CD4-positive, CD25-positive, alpha-beta regulatory T cell (primary cell): ENCODE measurements at regions not wholly inside any gene's neighbourhood (a gene's known extent, or its start where the extent isn't known, plus 50 kb on each side); places are given as distances from the start of the nearest gene placed in this dataset.

Experiments used
- ATAC-seq, 2 donors: fragments of 150-1000 bp; cut with Tn5 transposase; one replicate each; pipeline ENCODE4 v1.10.0; 2021; ENCODE audit warnings: low read depth in 2 of 2, moderate number of reproducible peaks in 2 of 2, moderate library complexity in 1 of 2
- DNase-seq, 3 donors: peaks; one replicate each; pipeline versions ENCODE4 v3.0.0 to v3.0.0-alpha.2; 2012 to 2022; ENCODE audit warnings: mixed read lengths in 1 of 3
- H3K27ac ChIP-seq: one replicate; pipeline ENCODE4 v1.7.0; 2013; ENCODE audit warnings: mild to moderate bottlenecking, low read length; ENCODE audit not compliant: insufficient read depth, poor library complexity, severe bottlenecking
- H3K27me3 ChIP-seq: one replicate; pipeline ENCODE4 v1.7.0; 2013; ENCODE audit warnings: low read length; ENCODE audit not compliant: control insufficient read depth, insufficient read depth
- H3K36me3 ChIP-seq: one replicate; pipeline ENCODE4 v1.7.0; 2013; ENCODE audit warnings: mild to moderate bottlenecking, low read length, moderate library complexity; ENCODE audit not compliant: control insufficient read depth, insufficient read depth
- H3K4me1 ChIP-seq: 2 replicates; pipeline ENCODE4 v1.7.0; 2013; ENCODE audit warnings: mild to moderate bottlenecking, low read length; ENCODE audit not compliant: insufficient read depth, control insufficient read depth, poor library complexity, severe bottlenecking
- H3K4me3 ChIP-seq: one replicate; pipeline ENCODE4 v1.7.0; 2013; ENCODE audit warnings: low read depth, mild to moderate bottlenecking, low read length, moderate library complexity
- H3K9me3 ChIP-seq, 2 experiments: 1 replicate in 1 of 2; 2 replicates in 1 of 2; pipeline ENCODE4 v1.7.0; 2013; ENCODE audit warnings: low read length in 2 of 2, mild to moderate bottlenecking in 1 of 2, moderate library complexity in 1 of 2; ENCODE audit not compliant: control insufficient read depth in 2 of 2
- H3K27ac Mint-ChIP-seq, 3 donors: one replicate each; pipeline ENCODE4 v1.8.0; 2020 to 2022; ENCODE audit warnings: mild to moderate bottlenecking in 3 of 3, mixed read lengths in 3 of 3, moderate library complexity in 2 of 3
- H3K27me3 Mint-ChIP-seq: one replicate; pipeline ENCODE4 v1.8.0; 2022; ENCODE audit warnings: mild to moderate bottlenecking, mixed read lengths
- H3K36me3 Mint-ChIP-seq: one replicate; pipeline ENCODE4 v1.8.0; 2020; ENCODE audit warnings: mixed read lengths
- H3K4me1 Mint-ChIP-seq, 4 donors: one replicate each; pipeline ENCODE4 v1.8.0; 2020 to 2022; ENCODE audit warnings: mixed read lengths in 4 of 4, mild to moderate bottlenecking in 1 of 4
- H3K4me3 Mint-ChIP-seq, 4 donors: one replicate each; pipeline ENCODE4 v1.8.0; 2020 to 2022; ENCODE audit warnings: mild to moderate bottlenecking in 4 of 4, mixed read lengths in 4 of 4, moderate library complexity in 3 of 4
- H3K9me3 Mint-ChIP-seq, 7 donors: one replicate each; pipeline ENCODE4 v1.8.0; 2020 to 2022; ENCODE audit warnings: mixed read lengths in 7 of 7, mild to moderate bottlenecking in 3 of 7, moderate library complexity in 2 of 7

DNA sequence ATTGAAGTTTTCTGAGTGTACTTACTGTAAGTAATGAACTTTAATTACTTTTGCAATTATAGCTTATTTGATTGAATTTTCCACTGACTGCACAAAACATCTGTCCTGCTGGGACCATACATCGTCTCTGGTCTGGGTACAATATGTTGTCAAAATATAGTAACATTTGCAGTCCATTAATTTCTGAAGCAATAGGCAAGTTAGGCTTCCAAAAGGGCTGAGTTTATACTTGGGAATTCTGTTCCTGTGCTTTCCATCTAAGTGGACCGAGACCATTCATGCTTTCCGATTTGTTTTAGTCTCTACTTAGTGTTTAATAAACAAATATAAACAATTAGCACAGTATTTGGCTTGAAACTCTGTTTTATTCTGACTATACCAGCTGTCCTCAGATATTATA is 139.3 kb downstream of the RFPL4B start:
- Histone ChIP-seq H3K4me3 (no peak overlapping the region), H3K27me3 (no peaks in the 10 kb centered on the region), H3K36me3 (no peaks in the 10 kb centered on the region), H3K9me3 (no peaks in the 10 kb centered on the region), H3K27ac (no peak overlapping the region), H3K4me1 (no peaks in the 10 kb centered on the region)
- peaks cover 0 to 3% (median 2%) of the 10 kb centered on the region in 7 donors for H3K9me3 Mint-ChIP-seq
- no peaks in the 10 kb centered on the region for H3K4me1 Mint-ChIP-seq
- DNase-seq = no peak
- H3K4me3 Mint-ChIP-seq = no peak overlapping the region
- ATAC-seq = no peak
- H3K27ac Mint-ChIP-seq = no peak overlapping the region
- no peaks in the 10 kb centered on the region for H3K27me3 Mint-ChIP-seq
- H3K36me3 Mint-ChIP-seq = no peaks in the 10 kb centered on the region

DNA sequence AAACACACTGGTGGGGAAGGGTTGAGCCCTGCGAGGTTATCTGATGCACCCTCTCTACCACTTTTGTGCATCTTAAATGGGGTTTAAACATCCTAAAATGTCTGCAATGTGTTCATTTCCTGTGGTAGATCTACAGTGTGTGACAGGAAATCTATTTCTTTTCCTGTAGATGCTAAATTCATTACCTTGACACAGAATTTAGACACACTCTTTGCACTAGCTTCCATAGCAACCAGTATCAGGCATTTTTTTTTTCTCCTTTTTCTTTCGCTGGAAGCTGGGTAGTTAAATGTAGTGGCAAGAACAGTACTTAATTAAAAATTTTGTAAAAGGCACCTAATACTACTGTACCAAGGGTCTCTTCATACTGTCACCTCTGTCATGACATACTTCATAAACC is 141.1 kb downstream of the RFPL4B start:
- ATAC-seq (no peak), DNase-seq (no peak)
- H3K4me3 ChIP-seq = no peak overlapping the region
- no peak overlapping the region for H3K27ac Mint-ChIP-seq
- no peaks in the 10 kb centered on the region for H3K4me1 Mint-ChIP-seq
- H3K9me3 ChIP-seq = no peaks in the 10 kb centered on the region
- no peaks in the 10 kb centered on the region for H3K36me3 ChIP-seq
- H3K27me3 Mint-ChIP-seq = no peaks in the 10 kb centered on the region
- no peaks in the 10 kb centered on the region for H3K27me3 ChIP-seq
- H3K4me1 ChIP-seq = no peaks in the 10 kb centered on the region
- H3K9me3 Mint-ChIP-seq = peaks cover 0 to 4% (median 3%) of the 10 kb centered on the region in 7 donors
- H3K36me3 Mint-ChIP-seq = no peaks in the 10 kb centered on the region
- no peak overlapping the region for H3K27ac ChIP-seq
- H3K4me3 Mint-ChIP-seq = no peak overlapping the region

DNA sequence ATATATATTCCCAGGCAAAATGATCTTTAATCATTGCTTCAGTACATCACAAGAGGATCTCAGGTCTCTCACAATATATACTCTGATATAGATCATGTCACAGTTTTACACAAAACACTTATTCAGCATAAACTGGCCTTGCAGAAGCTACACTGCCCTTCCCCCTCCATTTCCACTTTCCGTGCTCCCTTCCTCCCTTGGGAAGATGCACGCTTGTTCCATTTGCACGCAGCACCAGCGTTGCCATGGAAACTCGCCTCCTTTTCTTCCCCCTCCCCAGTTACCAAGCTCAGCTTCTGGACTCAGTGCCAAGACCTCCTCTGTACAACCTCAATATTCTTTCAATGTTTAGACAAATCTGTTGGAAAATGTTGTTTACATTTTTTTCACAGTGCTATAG is 154.6 kb downstream of the RFPL4B start:
- H3K9me3 Mint-ChIP-seq = peaks cover 0 to 2% (median 0%) of the 10 kb centered on the region in 7 donors
- DNase-seq = no peak
- H3K4me3 Mint-ChIP-seq = no peak overlapping the region

DNA sequence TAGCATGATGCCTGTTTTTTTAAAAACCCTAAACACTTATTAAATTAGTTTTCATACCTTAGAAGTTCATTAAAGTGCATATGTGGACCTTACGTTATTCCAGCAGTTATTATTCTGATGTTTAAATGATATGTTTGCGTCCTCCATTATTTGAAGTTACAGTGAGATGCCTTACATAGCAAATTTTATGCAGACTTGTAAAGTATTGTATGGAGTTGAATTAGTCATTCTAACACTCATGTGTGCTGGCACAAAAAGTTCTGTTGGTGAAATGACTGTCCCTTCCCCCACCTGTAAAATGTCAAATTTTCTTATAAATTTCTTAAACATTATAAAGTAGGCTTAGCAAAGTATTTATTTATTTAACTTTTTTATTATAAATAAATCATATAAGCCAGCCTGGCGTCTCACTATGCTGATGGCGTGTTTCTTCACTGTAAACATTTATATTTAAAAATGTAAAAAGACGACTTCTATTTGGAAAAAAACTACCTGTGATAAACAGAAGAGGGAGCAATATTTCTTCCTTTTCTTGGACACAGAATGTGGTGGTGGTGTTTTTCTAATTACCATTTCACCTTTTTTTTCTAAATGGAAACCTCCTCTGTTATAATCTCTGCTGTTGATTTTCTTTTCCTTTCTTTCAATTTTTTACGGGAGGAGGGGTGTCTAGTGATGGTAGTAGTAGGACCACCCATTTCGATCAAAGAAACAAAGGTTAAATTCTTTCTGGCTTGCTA is 155.4 kb downstream of the RFPL4B start:
- H3K27me3 Mint-ChIP-seq = peaks cover 4% of the 10 kb centered on the region
- ATAC-seq = no peak
- no peak for DNase-seq
- H3K4me1 Mint-ChIP-seq = no peaks in the 10 kb centered on the region
- H3K27me3 ChIP-seq = no peaks in the 10 kb centered on the region
- H3K4me1 ChIP-seq = no peaks in the 10 kb centered on the region
- no peak overlapping the region for H3K27ac ChIP-seq
- H3K9me3 Mint-ChIP-seq = peaks cover 0 to 2% (median 1%) of the 10 kb centered on the region in 7 donors
- no peak overlapping the region for H3K4me3 ChIP-seq
- H3K4me3 Mint-ChIP-seq = no peak overlapping the region
- no peaks in the 10 kb centered on the region for H3K36me3 Mint-ChIP-seq
- no peak overlapping the region for H3K27ac Mint-ChIP-seq
- no peaks in the 10 kb centered on the region for H3K36me3 ChIP-seq
- no peaks in the 10 kb centered on the region for H3K9me3 ChIP-seq

More for the DNA sequence above, 154.6 kb downstream of the RFPL4B start:
- no peak overlapping the region for H3K27ac ChIP-seq
- no peaks in the 10 kb centered on the region for H3K27me3 ChIP-seq
- Mint-ChIP-seq H3K4me1 (no peaks in the 10 kb centered on the region), H3K36me3 (no peaks in the 10 kb centered on the region), H3K27ac (no peak overlapping the region), H3K27me3 (peaks cover 4% of the 10 kb centered on the region)
- no peak overlapping the region for H3K4me3 ChIP-seq
- no peaks in the 10 kb centered on the region for H3K4me1 ChIP-seq
- ATAC-seq = no peak
- H3K36me3 ChIP-seq = no peaks in the 10 kb centered on the region
- no peaks in the 10 kb centered on the region for H3K9me3 ChIP-seq

DNA sequence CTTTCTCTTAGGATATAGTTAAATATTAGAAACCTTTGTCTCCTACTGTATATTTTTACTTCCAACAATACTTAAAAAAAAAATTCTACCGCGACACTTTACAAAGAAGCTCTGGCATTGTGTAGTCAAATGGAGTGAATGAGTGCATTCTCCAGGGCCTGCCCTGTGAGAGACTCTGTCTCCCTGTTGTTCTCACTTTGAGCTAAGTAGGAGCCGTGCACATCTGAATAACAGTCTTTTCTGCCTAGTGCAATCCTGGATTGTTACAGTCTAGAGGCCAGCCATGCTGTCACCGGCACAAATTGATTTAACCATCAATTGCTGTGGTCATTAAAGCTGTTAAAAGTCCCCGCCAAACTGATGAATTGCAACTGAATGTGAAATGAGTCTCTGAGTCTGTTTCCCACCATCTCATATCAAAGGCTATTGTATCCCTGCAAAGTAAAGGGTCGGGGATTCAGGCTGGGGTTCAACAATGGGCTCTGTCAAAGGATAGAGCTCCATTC is 156.0 kb downstream of the RFPL4B start:
- DNase-seq = no peak
- peaks cover 0 to 2% (median 1%) of the 10 kb centered on the region in 7 donors for H3K9me3 Mint-ChIP-seq
- H3K36me3 Mint-ChIP-seq = no peaks in the 10 kb centered on the region
- H3K27ac ChIP-seq = no peak overlapping the region
- peaks cover 4% of the 10 kb centered on the region for H3K27me3 Mint-ChIP-seq
- H3K4me1 ChIP-seq = no peaks in the 10 kb centered on the region
- H3K27me3 ChIP-seq = no peaks in the 10 kb centered on the region
- ATAC-seq = no peak
- H3K4me1 Mint-ChIP-seq = no peaks in the 10 kb centered on the region
- H3K4me3 Mint-ChIP-seq = no peak overlapping the region
- no peaks in the 10 kb centered on the region for H3K9me3 ChIP-seq
- H3K27ac Mint-ChIP-seq = no peak overlapping the region
- no peak overlapping the region for H3K4me3 ChIP-seq
- no peaks in the 10 kb centered on the region for H3K36me3 ChIP-seq

DNA sequence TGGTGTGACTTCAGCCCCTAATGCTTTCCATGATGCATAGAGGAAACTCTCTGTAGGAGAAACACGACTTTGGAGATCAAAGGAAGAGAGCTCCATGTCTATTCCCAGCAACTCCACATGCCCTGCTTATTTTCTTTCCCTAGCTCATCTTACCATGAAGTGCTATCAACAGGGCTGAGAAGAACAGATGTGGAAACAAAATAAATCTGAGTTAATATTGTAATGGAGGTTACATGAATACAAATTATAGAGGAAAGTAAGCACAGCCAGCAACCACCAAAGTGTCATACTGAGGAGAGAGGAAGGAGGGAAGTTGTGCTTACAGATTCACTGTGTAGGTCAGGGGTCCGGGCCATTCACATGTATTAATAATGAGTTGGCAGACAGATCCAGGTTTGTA is 157.5 kb downstream of the RFPL4B start:
- DNase-seq (no peak), ATAC-seq (no peak)
- Mint-ChIP-seq H3K27me3 (peaks cover 4% of the 10 kb centered on the region), H3K4me1 (no peaks in the 10 kb centered on the region), H3K9me3 (peaks cover 0 to 5% (median 2%) of the 10 kb centered on the region in 7 donors), H3K27ac (no peak overlapping the region), H3K36me3 (no peaks in the 10 kb centered on the region), H3K4me3 (no peak overlapping the region)
- Histone ChIP-seq H3K27ac (no peak overlapping the region), H3K4me3 (no peak overlapping the region), H3K4me1 (no peaks in the 10 kb centered on the region), H3K27me3 (no peaks in the 10 kb centered on the region), H3K36me3 (no peaks in the 10 kb centered on the region), H3K9me3 (no peaks in the 10 kb centered on the region)

DNA sequence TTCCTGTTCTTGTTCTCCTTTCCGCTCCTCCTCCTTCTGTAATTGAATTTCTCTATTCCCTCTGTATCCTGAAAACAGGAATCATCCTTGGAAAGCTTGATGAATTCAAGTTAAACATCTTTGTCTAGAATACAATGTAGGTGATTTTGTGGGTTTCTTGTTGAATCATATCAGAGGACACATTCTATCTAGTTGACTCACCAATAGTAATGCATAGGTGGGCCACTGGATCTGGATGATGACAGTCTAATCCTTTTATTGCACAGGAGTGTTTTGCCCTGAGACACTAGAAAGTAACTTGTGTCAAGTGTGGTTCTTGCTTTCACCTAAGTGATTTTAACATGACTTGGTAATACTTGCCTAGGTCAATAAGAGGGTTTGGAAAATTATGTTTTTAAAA is 164.3 kb downstream of the RFPL4B start:
- Histone ChIP-seq H3K27me3 (no peaks in the 10 kb centered on the region), H3K36me3 (no peaks in the 10 kb centered on the region), H3K9me3 (no peaks in the 10 kb centered on the region), H3K27ac (no peak overlapping the region), H3K4me3 (no peak overlapping the region), H3K4me1 (no peaks in the 10 kb centered on the region)
- no peaks in the 10 kb centered on the region for H3K4me1 Mint-ChIP-seq
- H3K36me3 Mint-ChIP-seq = no peaks in the 10 kb centered on the region
- ATAC-seq (no peak), DNase-seq (no peak)
- H3K27ac Mint-ChIP-seq = no peak overlapping the region
- H3K27me3 Mint-ChIP-seq = no peaks in the 10 kb centered on the region
- no peak overlapping the region for H3K4me3 Mint-ChIP-seq
- H3K9me3 Mint-ChIP-seq = peaks cover 0 to 5% (median 2%) of the 10 kb centered on the region in 7 donors

DNA sequence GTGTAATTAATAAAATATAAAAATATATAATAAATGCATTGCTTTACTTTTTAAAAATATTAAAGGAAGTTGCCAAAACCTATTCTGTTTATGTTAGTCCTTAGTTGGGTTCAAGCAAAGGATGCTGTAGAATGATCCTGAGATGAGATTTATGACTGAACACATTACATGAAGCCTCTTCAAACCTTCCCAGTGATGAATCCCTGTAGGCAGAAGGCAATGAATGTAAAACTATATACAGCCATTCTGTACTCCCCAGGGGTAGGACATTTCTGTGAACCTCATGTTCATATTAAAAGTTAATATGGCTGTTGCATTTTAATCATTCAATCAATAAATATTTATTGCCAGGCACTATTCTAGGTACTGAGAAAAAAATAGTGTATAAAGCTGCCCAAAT is 166.0 kb downstream of the RFPL4B start:
- H3K36me3 ChIP-seq = no peaks in the 10 kb centered on the region
- Mint-ChIP-seq H3K36me3 (no peaks in the 10 kb centered on the region), H3K27me3 (no peaks in the 10 kb centered on the region), H3K4me3 (no peak overlapping the region), H3K4me1 (no peaks in the 10 kb centered on the region), H3K27ac (no peak overlapping the region), H3K9me3 (peaks cover 0 to 14% (median 3%) of the 10 kb centered on the region in 7 donors)
- ATAC-seq (no peak), DNase-seq (no peak)
- H3K27me3 ChIP-seq = no peaks in the 10 kb centered on the region
- no peaks in the 10 kb centered on the region for H3K9me3 ChIP-seq
- H3K4me1 ChIP-seq = no peaks in the 10 kb centered on the region
- H3K27ac ChIP-seq = no peak overlapping the region
- no peak overlapping the region for H3K4me3 ChIP-seq
